DND-41 (cell line): ENCODE measurements at regions not wholly inside any gene's neighbourhood (a gene's known extent, or its start where the extent isn't known, plus 50 kb on each side); places are given as distances from the start of the nearest gene placed in this dataset.

Experiments used
- ATAC-seq: fragments of 200-7000 bp; cut with Tn5 transposase; 3 replicates; pipeline ENCODE4 v1.9.1; 2021; ENCODE audit warnings: low read depth; ENCODE audit not compliant: insufficient read depth
- DNase-seq: peaks from one replicate; pipeline ENCODE4 v3.0.0-alpha.2; 2020
- H2AFZ ChIP-seq: 2 replicates; pipeline ENCODE4 v1.6.0; 2012; ENCODE audit warnings: low read depth, low read length
- H3K27ac ChIP-seq: 2 replicates; pipeline ENCODE4 v1.5.1; 2012; ENCODE audit warnings: low read length, inconsistent platforms
- H3K27me3 ChIP-seq: fragments of 200-600 bp; sonication (generic); 2 replicates; pipeline ENCODE4 v1.6.0; 2012; ENCODE audit warnings: low read length, mild to moderate bottlenecking, inconsistent platforms; ENCODE audit not compliant: insufficient read depth, poor library complexity
- H3K36me3 ChIP-seq: 2 replicates; pipeline ENCODE4 v1.5.1; 2012; ENCODE audit warnings: low read length, inconsistent platforms; ENCODE audit not compliant: insufficient read depth
- H3K4me1 ChIP-seq: 2 replicates; pipeline ENCODE4 v1.5.1; 2012; ENCODE audit warnings: mild to moderate bottlenecking, low read length; ENCODE audit not compliant: insufficient read depth
- H3K4me2 ChIP-seq: 2 replicates; pipeline ENCODE4 v1.6.0; 2012; ENCODE audit warnings: mild to moderate bottlenecking, moderate library complexity, low read length, inconsistent platforms; ENCODE audit not compliant: insufficient read depth
- H3K4me3 ChIP-seq, 2 experiments: fragments of 200-600 bp in 1 of 2; shearing (Covaris generic) in 1 of 2; 2 replicates each; pipeline ENCODE4 v1.5.1; 2012 to 2016; ENCODE audit warnings: inconsistent platforms in 2 of 2, low read length in 2 of 2, mild to moderate bottlenecking in 2 of 2, low read depth in 1 of 2, moderate library complexity in 1 of 2
- H3K79me2 ChIP-seq: 2 replicates; pipeline ENCODE4 v1.6.0; 2012; ENCODE audit warnings: low read length, inconsistent platforms; ENCODE audit not compliant: insufficient read depth
- H3K9ac ChIP-seq: 2 replicates; pipeline ENCODE4 v1.6.0; 2012; ENCODE audit warnings: low read depth, mild to moderate bottlenecking, inconsistent platforms, low read length, moderate library complexity
- H3K9me3 ChIP-seq: 2 replicates; pipeline ENCODE4 v1.5.1; 2012; ENCODE audit warnings: low read length, moderate library complexity, mild to moderate bottlenecking, inconsistent platforms; ENCODE audit not compliant: insufficient read depth, severe bottlenecking
- H4K20me1 ChIP-seq: 2 replicates; pipeline ENCODE4 v1.6.0; 2012; ENCODE audit warnings: low read length; ENCODE audit not compliant: insufficient read depth
- EZH2 ChIP-seq: IDR thresholded peaks from 3 replicates; pipeline ENCODE4 v1.6.1; 2012; ENCODE audit warnings: borderline replicate concordance, low read depth, mild to moderate bottlenecking, moderate library complexity, low read length, inconsistent platforms; ENCODE audit not compliant: severe bottlenecking
- TF ChIP-seq, protein P1 (sequence below): IDR thresholded peaks from 2 replicates; pipeline ENCODE4 v1.5.1; 2012; ENCODE audit warnings: borderline replicate concordance, low read length, moderate library complexity, mild to moderate bottlenecking; ENCODE audit not compliant: poor library complexity, severe bottlenecking; ENCODE audit errors: extremely low read depth

DNA sequence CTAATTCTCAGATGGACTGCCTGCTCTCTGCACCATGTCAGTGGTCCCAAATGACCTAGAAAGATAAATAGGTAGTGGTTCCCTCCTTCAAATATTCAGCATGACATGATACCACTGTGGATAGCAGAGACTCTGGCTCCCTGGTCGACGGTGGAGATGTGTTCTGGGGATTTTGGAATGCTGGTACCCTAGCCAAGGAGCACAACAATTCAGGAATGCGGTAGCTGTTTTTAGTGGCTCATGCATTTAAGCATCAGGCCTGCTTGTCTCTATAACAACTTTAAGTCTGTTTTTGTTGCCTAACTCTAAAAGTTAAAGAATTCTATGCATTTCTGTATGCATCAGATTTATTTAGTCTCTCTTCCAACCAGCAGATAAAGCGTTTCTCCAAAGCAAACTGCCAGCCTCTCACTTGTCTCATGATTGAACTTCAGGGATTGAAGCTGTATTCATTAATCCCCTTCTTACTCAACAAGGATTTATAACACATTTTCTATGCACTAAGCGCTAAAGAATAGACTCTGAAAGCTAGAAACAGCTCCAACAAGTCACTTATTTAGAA lies 164.9 kb upstream of the BMP4 start:
- TF ChIP-seq, protein P1, sequence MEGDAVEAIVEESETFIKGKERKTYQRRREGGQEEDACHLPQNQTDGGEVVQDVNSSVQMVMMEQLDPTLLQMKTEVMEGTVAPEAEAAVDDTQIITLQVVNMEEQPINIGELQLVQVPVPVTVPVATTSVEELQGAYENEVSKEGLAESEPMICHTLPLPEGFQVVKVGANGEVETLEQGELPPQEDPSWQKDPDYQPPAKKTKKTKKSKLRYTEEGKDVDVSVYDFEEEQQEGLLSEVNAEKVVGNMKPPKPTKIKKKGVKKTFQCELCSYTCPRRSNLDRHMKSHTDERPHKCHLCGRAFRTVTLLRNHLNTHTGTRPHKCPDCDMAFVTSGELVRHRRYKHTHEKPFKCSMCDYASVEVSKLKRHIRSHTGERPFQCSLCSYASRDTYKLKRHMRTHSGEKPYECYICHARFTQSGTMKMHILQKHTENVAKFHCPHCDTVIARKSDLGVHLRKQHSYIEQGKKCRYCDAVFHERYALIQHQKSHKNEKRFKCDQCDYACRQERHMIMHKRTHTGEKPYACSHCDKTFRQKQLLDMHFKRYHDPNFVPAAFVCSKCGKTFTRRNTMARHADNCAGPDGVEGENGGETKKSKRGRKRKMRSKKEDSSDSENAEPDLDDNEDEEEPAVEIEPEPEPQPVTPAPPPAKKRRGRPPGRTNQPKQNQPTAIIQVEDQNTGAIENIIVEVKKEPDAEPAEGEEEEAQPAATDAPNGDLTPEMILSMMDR, result no peak
- no peak for TF ChIP-seq EZH2
- Histone ChIP-seq H2AFZ (no peak overlapping the region), H3K4me2 (no peak overlapping the region), H3K9ac (no peak overlapping the region), H3K27ac (no peak overlapping the region), H3K9me3 (no peaks in the 10 kb centered on the region), H3K4me1 (no peaks in the 10 kb centered on the region), H4K20me1 (no peaks in the 10 kb centered on the region), H3K36me3 (no peaks in the 10 kb centered on the region), H3K79me2 (no peaks in the 10 kb centered on the region), H3K27me3 (no peaks in the 10 kb centered on the region), H3K4me3 (no peak overlapping the region)
- ATAC-seq (no peak), DNase-seq (no peak)

DNA sequence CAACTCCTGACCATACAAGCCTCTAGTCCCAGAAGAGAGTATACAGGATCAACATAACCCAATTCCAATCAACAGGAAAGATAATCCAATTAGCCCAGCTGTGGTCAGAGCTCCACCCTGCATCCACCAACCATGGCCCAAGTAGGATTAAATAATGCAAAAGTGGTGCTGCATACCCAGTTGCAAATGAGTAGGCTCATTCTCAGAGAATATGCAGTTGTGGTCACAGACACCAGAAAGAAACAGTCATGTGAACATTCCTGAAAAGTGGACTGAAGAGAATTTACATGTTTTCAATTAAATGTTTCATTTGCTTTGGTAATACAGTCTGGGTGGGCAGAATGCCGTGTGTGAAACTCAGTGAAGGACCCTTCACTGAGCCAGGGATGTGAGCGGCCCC lies 167.2 kb upstream of the BMP4 start:
- TF ChIP-seq, protein P1, result no peak
- no peak for TF ChIP-seq EZH2
- Histone ChIP-seq H3K36me3 (no peaks in the 10 kb centered on the region), H3K4me1 (no peaks in the 10 kb centered on the region), H3K4me3 (no peak overlapping the region), H3K9me3 (no peaks in the 10 kb centered on the region), H3K4me2 (no peak overlapping the region), H3K27me3 (no peaks in the 10 kb centered on the region), H3K9ac (no peak overlapping the region), H3K79me2 (no peaks in the 10 kb centered on the region), H4K20me1 (no peaks in the 10 kb centered on the region), H3K27ac (no peak overlapping the region), H2AFZ (no peak overlapping the region)
- DNase-seq, result no peak
- no peak for ATAC-seq

DNA sequence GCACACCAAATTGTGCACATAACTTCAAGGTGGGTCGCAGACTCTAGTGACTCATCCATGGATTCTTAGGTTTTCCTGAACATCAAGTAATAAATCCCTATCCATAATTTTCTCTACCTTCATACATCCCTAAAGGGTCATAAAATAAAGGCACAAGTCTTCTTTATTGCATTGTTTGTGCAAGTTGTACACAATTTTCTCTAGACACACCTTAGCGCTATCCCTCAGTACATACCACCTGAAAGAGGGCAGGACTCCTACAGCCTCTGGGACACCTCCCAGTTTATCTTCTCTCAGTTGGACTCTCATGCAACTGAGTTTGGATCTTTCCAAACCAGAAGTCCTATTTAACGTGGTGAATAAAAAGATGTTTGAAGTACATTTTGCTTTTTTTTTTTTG lies 168.5 kb upstream of the BMP4 start:
- TF ChIP-seq, protein P1, result no peak
- TF ChIP-seq EZH2, result no peak
- H3K4me2 ChIP-seq, result no peak overlapping the region
- H3K9ac ChIP-seq, result no peak overlapping the region
- H3K9me3 ChIP-seq, result no peaks in the 10 kb centered on the region
- no peaks in the 10 kb centered on the region for H4K20me1 ChIP-seq
- DNase-seq (no peak), ATAC-seq (no peak)
- H3K27me3 ChIP-seq, result no peaks in the 10 kb centered on the region
- H3K4me1 ChIP-seq, result no peaks in the 10 kb centered on the region
- H3K36me3 ChIP-seq, result no peaks in the 10 kb centered on the region
- no peak overlapping the region for H2AFZ ChIP-seq
- H3K79me2 ChIP-seq, result no peaks in the 10 kb centered on the region
- H3K27ac ChIP-seq, result no peak overlapping the region
- no peak overlapping the region for H3K4me3 ChIP-seq

DNA sequence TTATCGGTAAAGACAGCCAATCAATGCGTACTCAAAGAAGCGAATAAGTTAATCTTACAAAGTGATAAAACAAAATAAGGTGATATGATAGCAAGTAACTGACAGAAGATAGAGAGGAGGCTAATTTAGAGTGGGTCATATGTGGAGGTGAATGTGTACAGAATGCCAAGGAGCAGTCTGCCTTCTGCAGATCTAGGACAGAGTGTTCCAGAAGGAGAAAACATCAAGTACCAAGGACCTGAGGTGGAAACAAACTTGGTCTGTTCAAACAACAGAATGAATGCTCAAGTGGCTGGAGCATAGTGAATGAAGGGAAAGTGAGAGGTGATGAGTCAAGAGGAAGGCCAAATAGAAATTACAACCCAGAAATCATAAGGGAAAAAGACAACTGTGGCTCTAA lies 170.3 kb upstream of the BMP4 start:
- Histone ChIP-seq H3K27ac (no peak overlapping the region), H3K4me1 (no peaks in the 10 kb centered on the region), H2AFZ (no peak overlapping the region), H3K27me3 (no peaks in the 10 kb centered on the region), H3K4me3 (no peak overlapping the region), H3K4me2 (no peak overlapping the region), H4K20me1 (no peaks in the 10 kb centered on the region), H3K36me3 (no peaks in the 10 kb centered on the region), H3K9ac (no peak overlapping the region), H3K79me2 (no peaks in the 10 kb centered on the region), H3K9me3 (no peaks in the 10 kb centered on the region)
- TF ChIP-seq EZH2, result no peak
- no peak for DNase-seq
- ATAC-seq, result no peak
